Psoas muscle (tissue), 7 donors: ENCODE measurements at regions not wholly inside any gene's neighbourhood (a gene's known extent, or its start where the extent isn't known, plus 50 kb on each side); places are given as distances from the start of the nearest gene placed in this dataset.

Experiments used
- ATAC-seq, 4 donors: fragments of 200-7000 bp; cut with Tn5 transposase; one replicate each; pipeline ENCODE4 v1.9.1; 2020; ENCODE audit warnings: moderate library complexity in 3 of 4, mild to moderate bottlenecking in 2 of 4
- DNase-seq, 2 donors: peaks; one replicate each; pipeline ENCODE4 v3.0.0-alpha.2; 2020
- H3K27ac ChIP-seq: fragments of 200-600 bp; one replicate; pipeline ENCODE4 v1.8.0; 2022
- H3K27me3 ChIP-seq, 3 donors: fragments of 200-600 bp in 1 of 3; one replicate each; pipeline versions ENCODE4 v1.6.1 to v1.8.0; 2013 to 2022; ENCODE audit warnings: low read length in 2 of 3, mild to moderate bottlenecking in 2 of 3, moderate library complexity in 1 of 3; ENCODE audit not compliant: insufficient read depth in 3 of 3
- H3K36me3 ChIP-seq, 2 donors: fragments of 200-600 bp in 1 of 2; one replicate each; pipeline versions ENCODE4 v1.6.1 to v1.8.0; 2013 to 2022; ENCODE audit warnings: low read depth in 1 of 2, mild to moderate bottlenecking in 1 of 2, moderate library complexity in 1 of 2; ENCODE audit not compliant: insufficient read depth in 1 of 2
- H3K4me1 ChIP-seq: fragments of 200-600 bp; one replicate; pipeline ENCODE4 v1.8.0; 2022
- H3K4me3 ChIP-seq: fragments of 200-600 bp; one replicate; pipeline ENCODE4 v1.8.0; 2022; ENCODE audit warnings: mild to moderate bottlenecking
- H3K9me3 ChIP-seq: fragments of 200-600 bp; one replicate; pipeline ENCODE4 v1.8.0; 2022
- CTCF ChIP-seq: fragments of 200-600 bp; IDR thresholded peaks from one replicate; pipeline ENCODE4 v1.8.0; 2022; ENCODE audit warnings: antibody characterized with exemption
- WGBS, 3 donors: extraction: QIAGEN DNeasy Blood & Tissue Kit; methylation state at CpG; one replicate each; pipeline versions ENCODE4 v1.1.6 to v1.1.7; 2013; 5-methylcytosine and 5-hydroxymethylcytosine counted together
- intact Hi-C, 2 donors: fragments of 100-400 bp; cut with DNase I; formaldehyde crosslinking; loops; one replicate each; pipeline versions ENCODE4 v1.11.0 to v1.14.2; 2022
- donor health status: healthy with polysubstance abuse.
- donor health status: DM: no; HTN: no; CAD: no; lungs with moderate emphysema.
- donor health status: Bipolar disorder and iron deficiency.
- donor health status: healthy.
- donor health status: DM: yes; HTN: yes; CAD: no.
- donor health status: DM: no; HTN: no; CAD: no.
- donor health status: DM: yes; HTN: yes; CAD: no.

DNA sequence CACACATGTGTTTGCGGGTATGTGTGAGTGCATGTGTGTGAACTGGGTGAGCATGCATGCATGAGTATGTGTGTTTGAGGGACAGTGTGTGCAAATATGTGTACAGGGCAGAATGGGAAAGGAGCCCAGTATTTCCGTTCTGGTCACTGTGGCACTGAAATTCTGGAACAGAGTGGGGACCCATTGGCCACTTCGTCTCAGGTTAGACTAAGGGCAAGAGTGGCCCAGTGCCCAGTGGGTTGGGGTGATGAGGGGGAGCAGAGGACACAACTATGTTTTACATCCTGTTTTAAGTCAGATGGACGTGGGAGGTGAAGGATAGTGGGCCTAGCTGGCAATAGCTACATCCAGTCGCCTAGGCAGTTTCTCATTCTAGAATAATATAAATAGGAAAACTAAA lies 438.5 kb downstream of the DYNC2H1 start:
- Histone ChIP-seq H3K4me3 (no peak overlapping the region), H3K27me3 (no peaks in the 10 kb centered on the region), H3K27ac (no peak overlapping the region), H3K4me1 (no peaks in the 10 kb centered on the region), H3K36me3 (no peaks in the 10 kb centered on the region), H3K9me3 (no peaks in the 10 kb centered on the region)
- 76 to 81% (median 80%) methylated on average over 5 of the region's 5 CpGs for WGBS, 3 donors
- intact Hi-C loops = no loop called here
- no peak for TF ChIP-seq CTCF
- DNase-seq (no peak), ATAC-seq (no peak)

DNA sequence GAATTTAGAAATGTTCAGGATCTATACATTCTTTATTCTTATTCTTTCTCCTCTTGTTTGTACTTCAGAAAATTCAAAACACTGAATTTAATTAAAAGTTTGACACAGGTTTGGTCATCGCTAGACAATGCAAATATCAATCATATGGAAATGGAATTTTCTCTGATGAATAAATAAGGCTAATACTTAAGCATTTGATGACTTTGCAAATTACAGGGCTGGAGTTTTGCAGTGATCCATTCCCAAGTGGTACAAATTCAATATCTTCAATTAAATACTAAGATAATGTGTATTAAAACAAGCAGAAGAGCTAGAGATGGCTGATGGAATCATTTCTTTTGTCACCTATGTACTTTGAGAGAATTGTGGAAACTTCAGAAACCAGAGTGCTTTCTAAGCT lies 439.6 kb downstream of the DYNC2H1 start:
- Histone ChIP-seq H3K4me3 (no peak overlapping the region), H3K27ac (no peak overlapping the region), H3K4me1 (no peaks in the 10 kb centered on the region), H3K9me3 (no peaks in the 10 kb centered on the region), H3K36me3 (no peaks in the 10 kb centered on the region), H3K27me3 (no peaks in the 10 kb centered on the region)
- intact Hi-C loops = no loop called here
- ATAC-seq = no peak
- no peak for TF ChIP-seq CTCF
- no peak for DNase-seq
- 95 to 100% (median 98%) methylated on average over 1 of the region's 1 CpG for WGBS, 3 donors

DNA sequence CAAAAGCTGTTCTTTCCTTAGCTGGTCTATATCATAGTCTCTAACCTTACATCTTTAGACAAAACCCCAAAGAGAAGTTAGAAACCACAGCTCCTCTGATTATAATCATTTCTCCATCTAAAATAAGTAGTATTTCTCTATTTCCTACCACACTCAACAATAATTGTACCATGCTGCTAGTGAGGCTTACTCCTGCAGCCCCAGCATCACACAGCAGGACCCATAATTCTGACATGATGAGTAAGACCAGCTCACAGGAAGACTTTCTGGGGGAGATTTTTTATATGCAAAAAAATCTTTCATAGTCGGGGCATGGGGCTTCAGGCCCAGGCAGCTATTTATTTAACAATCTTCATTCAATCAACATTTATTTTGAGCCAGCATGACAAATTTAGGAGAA lies 441.6 kb downstream of the DYNC2H1 start:
- Histone ChIP-seq H3K9me3 (no peaks in the 10 kb centered on the region), H3K27me3 (no peaks in the 10 kb centered on the region), H3K27ac (no peak overlapping the region), H3K4me1 (no peaks in the 10 kb centered on the region), H3K36me3 (no peaks in the 10 kb centered on the region), H3K4me3 (no peak overlapping the region)
- no peak for DNase-seq
- TF ChIP-seq CTCF = no peak
- no peak for ATAC-seq
- intact Hi-C loops = no loop called here
- 86 to 97% (median 94%) methylated on average over 1 of the region's 1 CpG for WGBS, 3 donors

- no peaks in the 10 kb centered on the region for H3K36me3 ChIP-seq
- intact Hi-C loops = no loop called here
- no peak overlapping the region for H3K27ac ChIP-seq
- no peak overlapping the region for H3K4me3 ChIP-seq
- H3K4me1 ChIP-seq = no peaks in the 10 kb centered on the region
- ATAC-seq (no peak), DNase-seq (no peak)
- 45 to 54% (median 52%) methylated on average over 5 of the region's 5 CpGs for WGBS, 3 donors
- H3K27me3 ChIP-seq = no peaks in the 10 kb centered on the region
- H3K9me3 ChIP-seq = no peaks in the 10 kb centered on the region
- TF ChIP-seq CTCF = no peak
These were observed 442.9 kb downstream of the DYNC2H1 start for GRCh38 chr11:103552086-103552485.

- WGBS, 3 donors = 52 to 77% (median 64%) methylated on average over 3 of the region's 3 CpGs
- no peak for DNase-seq
- Histone ChIP-seq H3K27ac (no peak overlapping the region), H3K27me3 (no peaks in the 10 kb centered on the region), H3K4me1 (no peaks in the 10 kb centered on the region), H3K36me3 (no peaks in the 10 kb centered on the region), H3K4me3 (no peak overlapping the region), H3K9me3 (no peaks in the 10 kb centered on the region)
- no peak for ATAC-seq
- intact Hi-C loops = no loop called here
- TF ChIP-seq CTCF = no peak
These were observed 446.9 kb downstream of the DYNC2H1 start for GRCh38 chr11:103556171-103556570.
